HCT116 (cell line): ENCODE measurements at regions not wholly inside any gene's neighbourhood (a gene's known extent, or its start where the extent isn't known, plus 50 kb on each side); places are given as distances from the start of the nearest gene placed in this dataset.

ENCODE experiments used
- ATAC-seq: fragments of 200-7000 bp; cut with Tn5 transposase; 2 replicates; pipeline ENCODE4 v1.9.1; 2020; ENCODE audit warnings: mild to moderate bottlenecking, moderate library complexity
- BruUV-seq: library from RNA; stranded (reverse); fragments of 400-500 nt; replicated peaks from 2 replicates; lab custom pipeline; 2021; lab: Mats Ljungman, UMichigan
- CTCF ChIA-PET: fragments of 300-600 bp; sonication (Branson Sonifier 250); formaldehyde crosslinking; loops from one replicate; lab custom pipeline; 2021; ENCODE audit warnings: antibody characterized with exemption; lab: Charles Lee
- POLR2A ChIA-PET: fragments of 300-600, 350-600 bp; sonication (Branson Sonifier 250); formaldehyde crosslinking; loops from one replicate; lab custom pipeline; 2021; ENCODE audit warnings: antibody characterized with exemption; lab: Charles Lee
- RAD21 ChIA-PET, 2 experiments: fragments of 300-600 bp; sonication (Branson Sonifier 250); formaldehyde crosslinking; loops; one replicate each; lab custom pipeline; 2023; ENCODE audit warnings: low total read pairs in 2 of 2; ENCODE audit not compliant: uncharacterized antibody in 2 of 2, unreplicated experiment in 2 of 2, low non-redundant PET in 1 of 2; lab: Charles Lee
- DNase-seq: peaks from one replicate; pipeline ENCODE4 v3.0.0-alpha.2; 2010; ENCODE audit warnings: low read depth, low spot score
- H2AFZ ChIP-seq: fragments of 200-600 bp; shearing (Covaris generic), sonication (generic); 2 replicates; pipeline ENCODE4 v1.6.1; 2017; ENCODE audit warnings: low read depth, mixed run types, mixed read lengths, antibody characterized with exemption, low read length; ENCODE audit not compliant: poor library complexity, severe bottlenecking
- H3K27ac ChIP-seq: 2 replicates; pipeline ENCODE4 v1.5.1; 2012; ENCODE audit warnings: low read depth, low read length
- H3K27me3 ChIP-seq: fragments of 200-600 bp; sonication (generic); 2 replicates; pipeline ENCODE4 v1.6.1; 2016; ENCODE audit warnings: mixed run types, low read length, mixed read lengths; ENCODE audit not compliant: insufficient read depth
- H3K36me3 ChIP-seq, 2 experiments: fragments of 200-500 bp in 1 of 2; fragments of 200-600 bp in 1 of 2; sonication (Bioruptor generic) in 1 of 2; sonication (generic) in 1 of 2; 2 replicates each; pipeline versions ENCODE4 v1.5.1 to v1.6.1; 2014 to 2016; ENCODE audit warnings: low read length in 2 of 2, inconsistent platforms in 1 of 2, mixed read lengths in 1 of 2, mixed run types in 1 of 2; ENCODE audit not compliant: insufficient read depth in 2 of 2, control insufficient read depth in 1 of 2
- H3K4me1 ChIP-seq, 2 experiments: fragments of 200-600 bp in 1 of 2; sonication (generic) in 1 of 2; 2 replicates each; pipeline versions ENCODE4 v1.5.1 to v1.6.1; 2012 to 2017; ENCODE audit warnings: low read length in 2 of 2, inconsistent platforms in 1 of 2, mild to moderate bottlenecking in 1 of 2, mixed read lengths in 1 of 2, mixed run types in 1 of 2, moderate library complexity in 1 of 2; ENCODE audit not compliant: insufficient read depth in 2 of 2, control insufficient read depth in 1 of 2
- H3K4me2 ChIP-seq: fragments of 200-600 bp; sonication (generic); 2 replicates; pipeline ENCODE4 v1.6.1; 2017; ENCODE audit warnings: mixed run types, low read length, mixed read lengths
- H3K4me3 ChIP-seq, 2 experiments: fragments of 200-600 bp in 1 of 2; sonication (generic) in 1 of 2; replicated peaks in 1 of 2; 2 replicates each; pipeline ENCODE4 v1.5.1; 2011 to 2016; ENCODE audit warnings: low read length in 2 of 2, control low read depth in 1 of 2, low read depth in 1 of 2, mild to moderate bottlenecking in 1 of 2, mixed read lengths in 1 of 2, mixed run types in 1 of 2
- H3K79me2 ChIP-seq: fragments of 200-600 bp; sonication (generic); 2 replicates; pipeline ENCODE4 v1.6.1; 2017; ENCODE audit warnings: mild to moderate bottlenecking, mixed run types, low read length, moderate library complexity, mixed read lengths; ENCODE audit not compliant: insufficient read depth
- H3K9ac ChIP-seq: fragments of 200-600 bp; sonication (generic); 2 replicates; pipeline ENCODE4 v1.6.1; 2016; ENCODE audit warnings: low read length, mixed read lengths
- H3K9me2 ChIP-seq: fragments of 200-600 bp; sonication (generic), shearing (Covaris generic); 2 replicates; pipeline ENCODE4 v1.6.1; 2017; ENCODE audit warnings: mixed run types, mild to moderate bottlenecking, moderate library complexity; ENCODE audit not compliant: insufficient read depth
- H3K9me3 ChIP-seq, 2 experiments: fragments of 200-500 bp in 1 of 2; fragments of 200-600 bp in 1 of 2; sonication (Bioruptor generic) in 1 of 2; sonication (generic) in 1 of 2; 2 replicates each; pipeline ENCODE4 v1.6.1; 2014 to 2017; ENCODE audit warnings: low read length in 2 of 2, mixed read lengths in 2 of 2, inconsistent platforms in 1 of 2, low read depth in 1 of 2, mild to moderate bottlenecking in 1 of 2, mixed run types in 1 of 2, moderate library complexity in 1 of 2; ENCODE audit not compliant: control insufficient read depth in 1 of 2, insufficient read depth in 1 of 2
- H4K20me1 ChIP-seq: fragments of 200-600 bp; sonication (generic), shearing (Covaris generic); 2 replicates; pipeline ENCODE4 v1.6.1; 2017; ENCODE audit warnings: mixed run types, mild to moderate bottlenecking, moderate library complexity; ENCODE audit not compliant: insufficient read depth
- ATF3 ChIP-seq: IDR thresholded peaks from 2 replicates; pipeline ENCODE4 v1.6.1; 2012
- EZH2phosphoT487 ChIP-seq: fragments of 200-600 bp; IDR thresholded peaks from 2 replicates; pipeline ENCODE4 v1.6.1; 2018; ENCODE audit warnings: antibody characterized with exemption, borderline replicate concordance
- FOSL1 ChIP-seq: IDR thresholded peaks from 2 replicates; pipeline ENCODE4 v1.6.1; 2012; ENCODE audit warnings: low read depth
- RAD21 ChIP-seq: IDR thresholded peaks from 2 replicates; pipeline ENCODE4 v1.6.1; 2012; ENCODE audit warnings: low read depth, mild to moderate bottlenecking
- SIN3A ChIP-seq: IDR thresholded peaks from 2 replicates; pipeline ENCODE4 v1.6.1; 2012; ENCODE audit warnings: low read depth
- TCF7L2 ChIP-seq: IDR thresholded peaks from 2 replicates; pipeline ENCODE4 v1.7.0; 2011; ENCODE audit warnings: borderline replicate concordance, inconsistent platforms; ENCODE audit not compliant: insufficient read depth, insufficient read length; ENCODE audit errors: extremely low read depth
- YY1 ChIP-seq: IDR thresholded peaks from 2 replicates; pipeline ENCODE4 v1.6.1; 2011; ENCODE audit warnings: low read length, low read depth, moderate library complexity, mild to moderate bottlenecking; ENCODE audit not compliant: insufficient replicate concordance; ENCODE audit errors: extremely low read depth
- ZBTB33 ChIP-seq: IDR thresholded peaks from 2 replicates; pipeline ENCODE4 v1.6.1; 2011; ENCODE audit warnings: mild to moderate bottlenecking, low read length, moderate library complexity; ENCODE audit not compliant: insufficient replicate concordance; ENCODE audit errors: extremely low read depth
- ZFX ChIP-seq: fragments of 450-650 bp; IDR thresholded peaks from 2 replicates; pipeline ENCODE4 v1.6.1; 2017
- intact Hi-C: fragments of 100-400 bp; cut with micrococcal nuclease; formaldehyde crosslinking; loops from 2 replicates; pipeline ENCODE4 v1.10.0; 2022

GRCh38 chr1:8116894-8117264, 90.8 kb upstream of the ERRFI1 start (continued):
- TF ChIP-seq YY1, result no peak

- ChIA-PET RAD21 (no interaction called here), CTCF (no interaction called here), POLR2A (interaction anchor here (0.8 to 2.8 kb wide), 4 partner anchors 14 to 74 kb away, joined by 3 to 9 read pairs (median 3); no protein-coding TSS in a partner anchor)
- no peaks in the 10 kb centered on the region for H3K9me3 ChIP-seq
- peaks cover 75 to 81% of the 10 kb centered on the region in 2 experiments for H3K4me1 ChIP-seq
- no peaks in the 10 kb centered on the region for H4K20me1 ChIP-seq
- peak overlapping the region; percentile 16 for H3K4me2 ChIP-seq
- TF ChIP-seq RAD21 (no peak), ZFX (no peak), TCF7L2 (no peak), SIN3A (no peak), ZBTB33 (no peak), EZH2phosphoT487 (no peak), FOSL1 (no peak), ATF3 (no peak)
- H2AFZ ChIP-seq, result no peak overlapping the region
- no peaks in the 10 kb centered on the region for H3K27me3 ChIP-seq
- H3K36me3 ChIP-seq, result no peaks in the 10 kb centered on the region
- no peak overlapping the region for H3K4me3 ChIP-seq
- no TSS peak for BruUV-seq
- peak overlapping the region; percentile 99 for H3K27ac ChIP-seq
- H3K9me2 ChIP-seq, result no peaks in the 10 kb centered on the region
- peak overlapping the region; percentile 31; the same call in 1 of the 2 replicates for H3K9ac ChIP-seq
- intact Hi-C loops, result no loop called here
- no peaks in the 10 kb centered on the region for H3K79me2 ChIP-seq
- ATAC-seq (no peak), DNase-seq (no peak)
Measured at GRCh38 chr1:8115769-8116167, 89.7 kb upstream of the ERRFI1 start.
